Omental fat pad (tissue), 3 donors: ENCODE measurements at regions not wholly inside any gene's neighbourhood (a gene's known extent, or its start where the extent isn't known, plus 50 kb on each side); places are given as distances from the start of the nearest gene placed in this dataset.

ENCODE experiments used
- ATAC-seq: fragments of 150-250 bp; one replicate; pipeline ENCODE4 v1.9.1; 2016; ENCODE audit warnings: mild to moderate bottlenecking, moderate library complexity; ENCODE audit not compliant: low FRiP score
- DNase-seq: peaks from one replicate; pipeline ENCODE4 v3.0.0-alpha.2; 2019; ENCODE audit warnings: low spot score
- CTCF ChIP-seq, 3 donors: fragments of 450-650 bp; IDR thresholded peaks; one replicate each; pipeline ENCODE4 v1.5.1; 2016 to 2017; ENCODE audit warnings: antibody characterized with exemption in 3 of 3, mild to moderate bottlenecking in 3 of 3, moderate library complexity in 2 of 3

- no peak for DNase-seq
- TF ChIP-seq CTCF (IDR thresholded peaks at IDR 0.05), result no peak
- no peak for ATAC-seq
These were observed 800.5 kb downstream of the CBLN2 start for GRCh38 chr18:71743634-71744033.

- DNase-seq, result no peak
- TF ChIP-seq CTCF (IDR thresholded peaks at IDR 0.05), result no peak
- no peak for ATAC-seq
These were observed 814.5 kb downstream of the CBLN2 start for GRCh38 chr18:71729611-71730010.

- DNase-seq, result no peak
- TF ChIP-seq CTCF (IDR thresholded peaks at IDR 0.05), result no peak
- ATAC-seq, result no peak
These were observed 816.2 kb downstream of the CBLN2 start for GRCh38 chr18:71727909-71728308.

- ATAC-seq (no peak), DNase-seq (no peak)
- no peak for TF ChIP-seq CTCF (IDR thresholded peaks at IDR 0.05)
These were observed 818.9 kb downstream of the CBLN2 start for GRCh38 chr18:71725256-71725655.

- TF ChIP-seq CTCF (IDR thresholded peaks at IDR 0.05), result no peak
- ATAC-seq (no peak), DNase-seq (no peak)
These were observed 836.1 kb downstream of the CBLN2 start for GRCh38 chr18:71707985-71708500.

- ATAC-seq, result no peak
- no peak for DNase-seq
- TF ChIP-seq CTCF (IDR thresholded peaks at IDR 0.05), result no peak
These were observed 836.7 kb downstream of the CBLN2 start for GRCh38 chr18:71707400-71707799.

GRCh38 chr18:71689416-71690160, 854.6 kb downstream of the CBLN2 start:
- no peak for TF ChIP-seq CTCF (IDR thresholded peaks at IDR 0.05)
- no peak for ATAC-seq
- DNase-seq, result no peak
